Tibial nerve (tissue), 4 donors: ENCODE measurements at regions not wholly inside any gene's neighbourhood (a gene's known extent, or its start where the extent isn't known, plus 50 kb on each side); places are given as distances from the start of the nearest gene placed in this dataset.

Experiments used
- EP300 ChIP-seq, 2 donors: sonication (generic); formaldehyde crosslinking; IDR thresholded peaks; one replicate each; pipeline ENCODE4 v1.6.1; 2017; ENCODE audit warnings: antibody characterized with exemption in 2 of 2, mild to moderate bottlenecking in 1 of 2
- POLR2A ChIP-seq, 2 donors: fragments of 450-650 bp; IDR thresholded peaks; one replicate each; pipeline ENCODE4 v1.6.1; 2017; ENCODE audit warnings: antibody characterized with exemption in 2 of 2, mild to moderate bottlenecking in 2 of 2, moderate library complexity in 2 of 2
- TF ChIP-seq, protein P1 (sequence below), 5 experiments: fragments of 200-600 bp in 3 of 5; fragments of 450-650 bp in 2 of 5; sonication (generic) in 3 of 5; IDR thresholded peaks; one replicate each; pipeline ENCODE4 v1.5.1; 2016 to 2019; ENCODE audit warnings: antibody characterized with exemption in 5 of 5, mild to moderate bottlenecking in 3 of 5, moderate library complexity in 2 of 5

DNA sequence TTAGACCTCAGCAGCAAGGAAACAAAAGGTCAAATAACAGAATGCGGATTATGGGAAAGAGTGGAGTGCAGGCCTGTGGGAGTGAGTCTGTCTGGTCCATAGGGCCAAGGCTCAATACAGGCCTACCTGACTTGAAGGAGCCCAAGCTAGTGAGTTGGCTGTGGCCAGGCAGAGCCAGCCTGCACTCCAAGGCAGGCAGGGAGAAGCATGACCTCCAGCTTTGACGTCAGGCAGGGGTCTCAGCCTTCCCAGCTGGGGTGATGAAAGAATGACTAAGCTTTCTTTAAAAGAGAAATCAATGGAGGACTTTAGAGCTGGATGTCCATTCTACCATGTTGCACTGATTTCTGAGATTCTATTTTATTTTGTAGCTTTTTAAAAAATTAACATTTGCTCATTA is 62.8 kb downstream of the RHOU start:
- TF ChIP-seq, protein P1, sequence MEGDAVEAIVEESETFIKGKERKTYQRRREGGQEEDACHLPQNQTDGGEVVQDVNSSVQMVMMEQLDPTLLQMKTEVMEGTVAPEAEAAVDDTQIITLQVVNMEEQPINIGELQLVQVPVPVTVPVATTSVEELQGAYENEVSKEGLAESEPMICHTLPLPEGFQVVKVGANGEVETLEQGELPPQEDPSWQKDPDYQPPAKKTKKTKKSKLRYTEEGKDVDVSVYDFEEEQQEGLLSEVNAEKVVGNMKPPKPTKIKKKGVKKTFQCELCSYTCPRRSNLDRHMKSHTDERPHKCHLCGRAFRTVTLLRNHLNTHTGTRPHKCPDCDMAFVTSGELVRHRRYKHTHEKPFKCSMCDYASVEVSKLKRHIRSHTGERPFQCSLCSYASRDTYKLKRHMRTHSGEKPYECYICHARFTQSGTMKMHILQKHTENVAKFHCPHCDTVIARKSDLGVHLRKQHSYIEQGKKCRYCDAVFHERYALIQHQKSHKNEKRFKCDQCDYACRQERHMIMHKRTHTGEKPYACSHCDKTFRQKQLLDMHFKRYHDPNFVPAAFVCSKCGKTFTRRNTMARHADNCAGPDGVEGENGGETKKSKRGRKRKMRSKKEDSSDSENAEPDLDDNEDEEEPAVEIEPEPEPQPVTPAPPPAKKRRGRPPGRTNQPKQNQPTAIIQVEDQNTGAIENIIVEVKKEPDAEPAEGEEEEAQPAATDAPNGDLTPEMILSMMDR (IDR thresholded peaks at IDR 0.05) = no peak
- TF ChIP-seq POLR2A (IDR thresholded peaks at IDR 0.05) (no peak), EP300 (IDR thresholded peaks at IDR 0.05) (no peak)
